ENCODE measurements at regions not wholly inside any gene's neighbourhood (a gene's known extent, or its start where the extent isn't known, plus 50 kb on each side); places are given as distances from the start of the nearest gene placed in this dataset.
A peak's percentile ranks its signal among the peaks of the same experiment; 100 is the strongest.

DNA sequence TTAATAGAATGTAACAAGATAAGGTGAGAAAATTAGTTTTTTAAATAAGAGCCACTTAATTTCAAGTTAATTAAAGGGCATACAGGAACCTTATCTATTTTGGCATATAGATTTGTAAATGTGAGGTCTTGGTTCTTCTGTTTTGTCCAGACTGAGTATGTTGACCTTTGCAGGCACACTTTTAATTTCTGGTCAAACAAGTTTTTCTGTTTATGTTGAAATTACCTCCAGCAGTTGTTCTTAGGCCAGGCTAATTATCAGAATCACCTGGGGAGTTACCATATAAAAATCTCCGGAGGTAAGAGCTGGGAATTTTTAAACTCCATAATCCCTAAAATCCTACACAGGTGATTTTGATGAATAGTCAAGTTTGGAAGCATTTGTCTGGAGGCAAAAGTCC is 227.4 kb upstream of the ANKRD50 start:
- WGBS, 2 donors: 23 to 25% methylated on average over 1 of the region's 1 CpG

DNA sequence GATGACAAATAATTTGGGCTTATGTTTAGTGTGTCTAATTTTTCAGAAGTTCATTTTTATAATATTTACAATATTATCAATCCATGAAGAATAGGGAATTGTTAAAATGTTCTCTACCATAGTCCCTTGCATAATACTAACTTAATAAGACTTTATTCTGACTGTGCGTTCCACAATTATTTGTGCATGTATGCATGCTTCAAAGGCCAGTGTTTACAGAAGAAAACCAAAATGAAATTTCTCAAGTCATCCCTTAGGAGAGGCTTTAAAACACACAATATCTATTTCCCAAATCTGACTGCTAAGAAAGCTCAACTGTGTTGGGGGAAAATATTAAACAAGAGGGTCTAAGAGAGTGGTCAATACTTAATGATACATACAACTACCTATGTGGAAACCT is 226.3 kb upstream of the ANKRD50 start:
- 90 to 93% methylated on average over 1 of the region's 1 CpG for WGBS, 2 donors
- Histone ChIP-seq H3K9me3 (no peaks in the 10 kb centered on the region), H3K4me3 (no peak overlapping the region), H3K27me3 (no peaks in the 10 kb centered on the region), H3K27ac (no peak overlapping the region), H3K4me1 (peaks cover 0 to 42% (median 5%) of the 10 kb centered on the region in 3 donors), H3K36me3 (no peaks in the 10 kb centered on the region)
- no peak for DNase-seq
- TF ChIP-seq, protein P1, sequence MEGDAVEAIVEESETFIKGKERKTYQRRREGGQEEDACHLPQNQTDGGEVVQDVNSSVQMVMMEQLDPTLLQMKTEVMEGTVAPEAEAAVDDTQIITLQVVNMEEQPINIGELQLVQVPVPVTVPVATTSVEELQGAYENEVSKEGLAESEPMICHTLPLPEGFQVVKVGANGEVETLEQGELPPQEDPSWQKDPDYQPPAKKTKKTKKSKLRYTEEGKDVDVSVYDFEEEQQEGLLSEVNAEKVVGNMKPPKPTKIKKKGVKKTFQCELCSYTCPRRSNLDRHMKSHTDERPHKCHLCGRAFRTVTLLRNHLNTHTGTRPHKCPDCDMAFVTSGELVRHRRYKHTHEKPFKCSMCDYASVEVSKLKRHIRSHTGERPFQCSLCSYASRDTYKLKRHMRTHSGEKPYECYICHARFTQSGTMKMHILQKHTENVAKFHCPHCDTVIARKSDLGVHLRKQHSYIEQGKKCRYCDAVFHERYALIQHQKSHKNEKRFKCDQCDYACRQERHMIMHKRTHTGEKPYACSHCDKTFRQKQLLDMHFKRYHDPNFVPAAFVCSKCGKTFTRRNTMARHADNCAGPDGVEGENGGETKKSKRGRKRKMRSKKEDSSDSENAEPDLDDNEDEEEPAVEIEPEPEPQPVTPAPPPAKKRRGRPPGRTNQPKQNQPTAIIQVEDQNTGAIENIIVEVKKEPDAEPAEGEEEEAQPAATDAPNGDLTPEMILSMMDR (IDR thresholded peaks at IDR 0.05): no peak
- no peak for TF ChIP-seq POLR2A (IDR thresholded peaks at IDR 0.05)
- intact Hi-C loops (cut with DNase I): no loop called here

More for the DNA sequence above, 227.4 kb upstream of the ANKRD50 start:
- intact Hi-C loops (cut with DNase I): no loop called here
- Histone ChIP-seq H3K27ac (peak overlapping the region in 1 of 4 donors; percentile 48), H3K4me1 (peaks cover 0 to 42% (median 5%) of the 10 kb centered on the region in 3 donors), H3K4me3 (no peak overlapping the region), H3K36me3 (no peaks in the 10 kb centered on the region), H3K27me3 (no peaks in the 10 kb centered on the region), H3K9me3 (no peaks in the 10 kb centered on the region)
- DNase-seq: no peak
- TF ChIP-seq POLR2A (IDR thresholded peaks at IDR 0.05): no peak
- TF ChIP-seq, protein P1 (IDR thresholded peaks at IDR 0.05): no peak

DNA sequence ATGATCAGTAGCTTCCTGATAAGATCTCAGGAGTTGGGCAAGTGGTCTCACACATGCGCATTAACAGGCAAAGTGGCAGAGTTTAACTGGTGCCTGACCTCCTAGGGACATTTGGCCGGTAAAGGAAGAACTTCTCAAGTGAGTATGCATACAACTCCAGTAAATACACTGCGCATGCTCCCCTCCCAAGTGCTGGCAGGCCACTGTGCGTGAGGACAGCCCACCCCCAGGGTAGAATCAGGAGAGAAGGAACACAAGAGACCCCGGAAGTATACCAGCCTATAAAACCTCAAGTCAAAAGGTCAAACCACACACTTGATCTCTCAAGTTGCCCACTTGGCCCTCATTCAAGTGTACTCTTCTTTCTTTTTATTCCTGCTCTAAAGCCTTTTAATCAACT is 225.5 kb upstream of the ANKRD50 start:
- Histone ChIP-seq H3K4me3 (no peak overlapping the region), H3K27me3 (no peaks in the 10 kb centered on the region), H3K9me3 (no peaks in the 10 kb centered on the region), H3K36me3 (no peaks in the 10 kb centered on the region), H3K4me1 (peaks cover 0 to 42% (median 5%) of the 10 kb centered on the region in 3 donors), H3K27ac (no peak overlapping the region)
- DNase-seq: no peak
- TF ChIP-seq, protein P1 (IDR thresholded peaks at IDR 0.05): no peak
- no peak for TF ChIP-seq POLR2A (IDR thresholded peaks at IDR 0.05)
- 69 to 76% methylated on average over 5 of the region's 5 CpGs for WGBS, 2 donors
- intact Hi-C loops (cut with DNase I): no loop called here

DNA sequence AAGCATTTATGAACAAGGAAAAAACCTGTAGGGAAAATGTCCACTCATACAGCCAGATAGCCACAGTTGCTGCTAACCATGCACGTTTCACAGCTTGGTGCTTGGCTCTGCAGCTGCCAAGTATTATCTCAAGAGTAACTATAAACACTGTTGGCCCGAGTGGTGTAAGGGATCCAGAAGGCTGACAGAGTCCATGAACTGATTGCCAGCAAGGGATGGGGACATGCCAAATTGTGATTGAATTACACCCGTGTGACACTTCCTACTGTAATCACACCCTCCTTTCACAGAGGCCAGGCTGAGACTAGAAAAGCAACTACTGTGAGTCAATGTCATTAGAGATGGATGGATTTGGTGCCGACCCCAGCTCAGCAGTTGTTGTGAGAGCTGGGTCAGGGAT is 223.9 kb upstream of the ANKRD50 start:
- no peaks in the 10 kb centered on the region for H3K27me3 ChIP-seq
- H3K27ac ChIP-seq: no peak overlapping the region
- no peaks in the 10 kb centered on the region for H3K36me3 ChIP-seq
- no peak overlapping the region for H3K4me3 ChIP-seq
- TF ChIP-seq, protein P1 (IDR thresholded peaks at IDR 0.05): no peak
- no peak for TF ChIP-seq POLR2A (IDR thresholded peaks at IDR 0.05)
- intact Hi-C loops (cut with DNase I): no loop called here
- peaks cover 0 to 42% (median 5%) of the 10 kb centered on the region in 3 donors for H3K4me1 ChIP-seq
- no peaks in the 10 kb centered on the region for H3K9me3 ChIP-seq
- no peak for DNase-seq
- WGBS, 2 donors: 11 to 15% methylated on average over 3 to 4 of the region's 4 CpGs

DNA sequence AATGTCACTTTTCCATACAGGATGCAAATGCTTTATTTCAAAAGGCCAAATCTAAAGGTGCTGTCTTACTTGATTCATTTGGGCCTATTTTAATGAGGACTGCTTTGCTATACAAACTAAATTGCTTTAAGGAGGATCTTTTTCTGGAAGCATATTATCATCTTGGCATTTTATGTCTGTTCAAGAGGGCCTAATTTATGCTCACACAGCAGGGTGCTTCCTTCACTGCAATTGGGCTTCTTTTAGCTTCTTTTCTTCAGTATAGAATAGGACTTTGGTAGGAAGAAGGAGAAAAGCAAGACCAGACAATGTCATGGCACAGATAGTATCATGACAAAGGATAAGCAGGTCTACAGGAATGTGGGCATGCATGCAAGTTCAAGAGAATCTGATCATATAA is 222.4 kb upstream of the ANKRD50 start:
- H3K4me3 ChIP-seq: no peak overlapping the region
- TF ChIP-seq POLR2A (IDR thresholded peaks at IDR 0.05): no peak
- TF ChIP-seq, protein P1 (IDR thresholded peaks at IDR 0.05): no peak

More for the DNA sequence above, 222.4 kb upstream of the ANKRD50 start:
- no peak for DNase-seq
- intact Hi-C loops (cut with DNase I): no loop called here
- H3K36me3 ChIP-seq: no peaks in the 10 kb centered on the region
- no peaks in the 10 kb centered on the region for H3K9me3 ChIP-seq
- H3K4me1 ChIP-seq: peaks cover 0 to 29% (median 5%) of the 10 kb centered on the region in 3 donors
- H3K27me3 ChIP-seq: no peaks in the 10 kb centered on the region
- no peak overlapping the region for H3K27ac ChIP-seq

All from esophagus squamous epithelium (tissue), 5 donors.